Neural progenitor cell (in vitro differentiated cells): ENCODE measurements at regions not wholly inside any gene's neighbourhood (a gene's known extent, or its start where the extent isn't known, plus 50 kb on each side); places are given as distances from the start of the nearest gene placed in this dataset.

Experiments
- DNase-seq: peaks from one replicate; pipeline ENCODE4 v3.0.0-alpha.2; 2016; ENCODE audit warnings: low spot score
- H2AFZ ChIP-seq: fragments of 200-600 bp; sonication (generic); replicated peaks from 2 replicates; pipeline ENCODE4 v1.6.1; 2016; ENCODE audit warnings: antibody characterized with exemption
- H3F3A ChIP-seq: fragments of 200-600 bp; sonication (generic); 2 replicates; pipeline ENCODE4 v1.6.1; 2016; ENCODE audit warnings: antibody characterized with exemption, low read depth
- H3K27ac ChIP-seq: fragments of 200-600 bp; sonication (generic); 2 replicates; pipeline ENCODE4 v1.5.1; 2016; ENCODE audit warnings: mild to moderate bottlenecking
- H3K27me3 ChIP-seq: fragments of 200-600 bp; sonication (generic); 2 replicates; pipeline ENCODE4 v1.6.1; 2016; ENCODE audit warnings: mild to moderate bottlenecking, moderate library complexity
- H3K36me3 ChIP-seq: fragments of 200-600 bp; sonication (generic); 2 replicates; pipeline ENCODE4 v1.5.1; 2016
- H3K4me1 ChIP-seq: fragments of 200-600 bp; sonication (generic); 2 replicates; pipeline ENCODE4 v1.6.1; 2016; ENCODE audit warnings: mixed run types
- H3K4me2 ChIP-seq: fragments of 200-600 bp; sonication (generic); 2 replicates; pipeline ENCODE4 v1.6.1; 2016
- H3K4me3 ChIP-seq: fragments of 200-600 bp; sonication (generic); 2 replicates; pipeline ENCODE4 v1.5.1; 2016
- H3K79me2 ChIP-seq: fragments of 200-600 bp; sonication (generic); 2 replicates; pipeline ENCODE4 v1.6.1; 2016; ENCODE audit warnings: low read depth
- H3K9ac ChIP-seq: fragments of 200-600 bp; sonication (generic); 2 replicates; pipeline ENCODE4 v1.6.1; 2016
- H3K9me3 ChIP-seq: fragments of 200-600 bp; sonication (generic); 2 replicates; pipeline ENCODE4 v1.5.1; 2016; ENCODE audit warnings: low read depth
- H4K20me1 ChIP-seq: fragments of 200-600 bp; sonication (generic); 2 replicates; pipeline ENCODE4 v1.6.1; 2016; ENCODE audit warnings: low read depth
- H3K27ac Mint-ChIP-seq: 3 replicates; pipeline ENCODE4 v1.8.0; 2021; ENCODE audit warnings: mixed read lengths
- H3K27me3 Mint-ChIP-seq: 2 replicates; pipeline ENCODE4 v1.8.0; 2022; ENCODE audit warnings: low read depth, mild to moderate bottlenecking, inconsistent platforms, moderate library complexity, mixed read lengths; ENCODE audit not compliant: insufficient read depth
- H3K36me3 Mint-ChIP-seq: 3 replicates; pipeline ENCODE4 v1.8.0; 2021; ENCODE audit warnings: mixed read lengths
- H3K4me1 Mint-ChIP-seq: 3 replicates; pipeline ENCODE4 v1.8.0; 2021; ENCODE audit warnings: mixed read lengths
- H3K4me3 Mint-ChIP-seq: 3 replicates; pipeline ENCODE4 v1.8.0; 2021; ENCODE audit warnings: mild to moderate bottlenecking, moderate library complexity, mixed read lengths
- H3K9me3 Mint-ChIP-seq: 3 replicates; pipeline ENCODE4 v1.8.0; 2020; ENCODE audit warnings: mixed read lengths
- CTCF ChIP-seq: fragments of 200-600 bp; sonication (generic); IDR thresholded peaks from 2 replicates; pipeline ENCODE4 v1.5.1; 2017; ENCODE audit warnings: antibody characterized with exemption, mild to moderate bottlenecking
- EZH2 ChIP-seq: fragments of 200-600 bp; sonication (generic); IDR thresholded peaks from 2 replicates; pipeline ENCODE4 v1.6.1; 2017; ENCODE audit warnings: antibody characterized with exemption, mild to moderate bottlenecking, moderate library complexity
- EZH2phosphoT487 ChIP-seq: fragments of 200-600 bp; sonication (generic); IDR thresholded peaks from 2 replicates; pipeline ENCODE4 v1.6.1; 2017; ENCODE audit warnings: antibody characterized with exemption

GRCh38 chr7:130993671-130994365, 259.8 kb upstream of the KLF14 start:
- TF ChIP-seq EZH2phosphoT487 (no peak), EZH2 (no peak), CTCF (no peak)
- no peak for DNase-seq
- H3F3A ChIP-seq, result no peaks in the 10 kb centered on the region
- no peaks in the 10 kb centered on the region for H3K79me2 ChIP-seq
- H3K4me1 ChIP-seq, result no peaks in the 10 kb centered on the region
- no peak overlapping the region for H3K27ac ChIP-seq
- Mint-ChIP-seq H3K4me1 (peaks cover 18% of the 10 kb centered on the region), H3K4me3 (no peak overlapping the region), H3K27ac (peak overlapping the region; percentile 2), H3K27me3 (peaks cover 4% of the 10 kb centered on the region), H3K9me3 (no peaks in the 10 kb centered on the region), H3K36me3 (no peaks in the 10 kb centered on the region)
- H3K9me3 ChIP-seq, result no peaks in the 10 kb centered on the region
- H3K4me2 ChIP-seq, result no peak overlapping the region
- H3K4me3 ChIP-seq, result no peak overlapping the region
- H3K9ac ChIP-seq, result no peak overlapping the region
- no peaks in the 10 kb centered on the region for H4K20me1 ChIP-seq
- H3K27me3 ChIP-seq, result no peaks in the 10 kb centered on the region
- H3K36me3 ChIP-seq, result no peaks in the 10 kb centered on the region
- H2AFZ ChIP-seq, result no peak overlapping the region

- H3K4me3 Mint-ChIP-seq, result no peak overlapping the region
- Histone ChIP-seq H3K4me2 (no peak overlapping the region), H3K36me3 (no peaks in the 10 kb centered on the region), H2AFZ (no peak overlapping the region), H3K27me3 (no peaks in the 10 kb centered on the region), H3K27ac (no peak overlapping the region), H3K9ac (no peak overlapping the region), H3K4me1 (no peaks in the 10 kb centered on the region), H4K20me1 (no peaks in the 10 kb centered on the region), H3K79me2 (no peaks in the 10 kb centered on the region), H3F3A (no peaks in the 10 kb centered on the region), H3K4me3 (no peak overlapping the region), H3K9me3 (no peaks in the 10 kb centered on the region)
- H3K9me3 Mint-ChIP-seq, result no peaks in the 10 kb centered on the region
- no peaks in the 10 kb centered on the region for H3K36me3 Mint-ChIP-seq
- peaks cover 14% of the 10 kb centered on the region for H3K4me1 Mint-ChIP-seq
- H3K27me3 Mint-ChIP-seq, result peaks cover 4% of the 10 kb centered on the region
- H3K27ac Mint-ChIP-seq, result peak overlapping the region; percentile 2
- TF ChIP-seq EZH2 (no peak), EZH2phosphoT487 (no peak)
- no peak for DNase-seq
These were observed 260.5 kb upstream of the KLF14 start for GRCh38 chr7:130994378-130995115.

GRCh38 chr7:130995252-130996081, 261.5 kb upstream of the KLF14 start:
- Mint-ChIP-seq H3K4me3 (no peak overlapping the region), H3K27me3 (peaks cover 4% of the 10 kb centered on the region), H3K27ac (no peak overlapping the region), H3K9me3 (no peaks in the 10 kb centered on the region), H3K4me1 (peaks cover 14% of the 10 kb centered on the region), H3K36me3 (no peaks in the 10 kb centered on the region)
- Histone ChIP-seq H3K9ac (no peak overlapping the region), H3K4me1 (no peaks in the 10 kb centered on the region), H3K27ac (no peak overlapping the region), H3K27me3 (no peaks in the 10 kb centered on the region), H3K4me3 (no peak overlapping the region), H3K4me2 (no peak overlapping the region), H3K79me2 (no peaks in the 10 kb centered on the region), H2AFZ (no peak overlapping the region), H3K36me3 (no peaks in the 10 kb centered on the region), H3K9me3 (no peaks in the 10 kb centered on the region), H3F3A (no peaks in the 10 kb centered on the region), H4K20me1 (no peaks in the 10 kb centered on the region)
- no peak for TF ChIP-seq EZH2
- no peak for TF ChIP-seq EZH2phosphoT487
- TF ChIP-seq CTCF, result no peak
- no peak for DNase-seq
